ENCODE measurements at regions not wholly inside any gene's neighbourhood (a gene's known extent, or its start where the extent isn't known, plus 50 kb on each side); places are given as distances from the start of the nearest gene placed in this dataset.

DNA sequence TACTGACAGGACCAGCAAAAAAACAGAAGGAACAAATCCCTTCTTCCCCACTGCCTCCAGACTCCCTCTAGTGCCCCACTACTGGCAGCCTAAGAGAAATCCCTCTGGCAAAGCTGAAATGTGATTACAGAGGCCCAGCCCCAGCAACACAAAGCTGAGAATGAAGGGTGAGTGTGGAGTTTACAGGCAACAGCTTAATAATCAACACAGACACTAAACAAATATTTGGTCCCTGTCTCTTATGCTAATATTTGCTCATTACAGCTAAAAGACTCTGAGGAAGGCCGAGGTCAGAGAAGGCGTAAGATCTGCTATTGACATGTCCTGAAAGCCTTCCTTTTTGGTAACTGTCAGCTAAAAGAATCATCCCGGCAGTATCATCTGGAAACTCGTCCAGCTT, 308.5 kb upstream of the RASGRP1 start:
- TF ChIP-seq OSR1 (CRISPR knock-in tag; IDR thresholded peaks at IDR 0.05) (no peak), ISL1 (CRISPR knock-in tag; IDR thresholded peaks at IDR 0.05) (no peak), TCF4 (CRISPR knock-in tag; IDR thresholded peaks at IDR 0.05; ENCODE audit: borderline replicate concordance) (no peak), RARB (CRISPR knock-in tag; IDR thresholded peaks at IDR 0.05) (no peak)
